ENCODE measurements at regions not wholly inside any gene's neighbourhood (a gene's known extent, or its start where the extent isn't known, plus 50 kb on each side); places are given as distances from the start of the nearest gene placed in this dataset.
"Not testable (repeated sequence)": the region's sequence is repeated elsewhere in the genome, so short reads cannot be mapped to it uniquely, and the experiment has no call there.

GRCh38 chr6:147674099-147674498 lies 165.6 kb downstream of the SAMD5 start:
- DNase-seq: no peak

GRCh38 chr6:147674794-147675193 lies 166.3 kb downstream of the SAMD5 start:
- DNase-seq: no peak

GRCh38 chr6:147675281-147675680 lies 166.8 kb downstream of the SAMD5 start:
- DNase-seq: peak; percentile 19

- no peak for DNase-seq
Observed at GRCh38 chr6:147676495-147677199, 168.2 kb downstream of the SAMD5 start.

GRCh38 chr6:147677647-147678046 lies 169.2 kb downstream of the SAMD5 start:
- DNase-seq: no peak

- DNase-seq: no peak
Observed at GRCh38 chr6:147678253-147678652, 169.8 kb downstream of the SAMD5 start.

- DNase-seq: no peak
Observed at GRCh38 chr6:147684906-147685305, 176.4 kb downstream of the SAMD5 start.

- DNase-seq: peak; percentile 54
Observed at GRCh38 chr6:147689398-147689797, 180.9 kb downstream of the SAMD5 start.

- peak; percentile 3 for DNase-seq
Observed at GRCh38 chr6:147691446-147691845, 183.0 kb downstream of the SAMD5 start.

GRCh38 chr6:147693181-147693580 lies 184.7 kb downstream of the SAMD5 start:
- no peak for DNase-seq

- not testable (repeated sequence) for DNase-seq
Observed at GRCh38 chr6:147694556-147694955, 186.1 kb downstream of the SAMD5 start.

GRCh38 chr6:147695819-147696218 lies 187.3 kb downstream of the SAMD5 start:
- no peak for DNase-seq

GRCh38 chr6:147699140-147699539 lies 190.7 kb downstream of the SAMD5 start:
- no peak for DNase-seq

GRCh38 chr6:147699637-147700036 lies 191.1 kb downstream of the SAMD5 start:
- DNase-seq: peak; percentile 70

- DNase-seq: no peak
Observed at GRCh38 chr6:147700436-147701209, 192.1 kb downstream of the SAMD5 start.

- no peak for DNase-seq
Observed at GRCh38 chr6:147704691-147705090, 196.2 kb downstream of the SAMD5 start.

GRCh38 chr6:147707524-147707923 lies 199.0 kb downstream of the SAMD5 start:
- no peak for DNase-seq

- no peak for DNase-seq
Observed at GRCh38 chr6:147708170-147708569, 199.7 kb downstream of the SAMD5 start.

GRCh38 chr6:147709396-147710272 lies 201.1 kb downstream of the SAMD5 start:
- DNase-seq: no peak

- no peak for DNase-seq
Observed at GRCh38 chr6:147710890-147711289, 202.4 kb downstream of the SAMD5 start.

GRCh38 chr6:147711476-147711875 lies 203.0 kb downstream of the SAMD5 start:
- DNase-seq: peak; percentile 13

- peak; percentile 15 for DNase-seq
Observed at GRCh38 chr6:147712841-147713240, 204.4 kb downstream of the SAMD5 start.

- DNase-seq: no peak
Observed at GRCh38 chr6:147715035-147715434, 206.5 kb downstream of the SAMD5 start.

Data from fibroblast of skin of back (primary cell).